GM12878 (cell line): ENCODE measurements at regions not wholly inside any gene's neighbourhood (a gene's known extent, or its start where the extent isn't known, plus 50 kb on each side); places are given as distances from the start of the nearest gene placed in this dataset.

ENCODE experiments used
- ATAC-seq: fragments of 200-7000 bp; cut with Tn5 transposase; 3 replicates; pipeline ENCODE4 v1.9.1; 2020; ENCODE audit warnings: mild to moderate bottlenecking, moderate library complexity
- BruUV-seq: library from RNA; stranded (reverse); fragments of 400-500 nt; replicated peaks from 2 replicates; lab custom pipeline; 2021; lab: Mats Ljungman, UMichigan
- CTCF ChIA-PET: fragments of 300-600 bp; sonication (Branson Sonifier 250); formaldehyde crosslinking; extraction: SDS; loops from one replicate; lab custom pipeline; 2021; ENCODE audit warnings: inconsistent platforms; lab: Yijun Ruan, JAX
- POLR2A ChIA-PET: fragments of 350-600 bp; formaldehyde crosslinking; extraction: SDS; loops from one replicate; lab custom pipeline; 2021; ENCODE audit warnings: inconsistent platforms; lab: Charles Lee
- RAD21 ChIA-PET: fragments of 300-600 bp; sonication (Branson Sonifier 250); formaldehyde crosslinking; loops from one replicate; lab custom pipeline; 2023; ENCODE audit warnings: antibody characterized with exemption; ENCODE audit not compliant: unreplicated experiment; lab: Charles Lee
- SMC1A ChIA-PET: fragments of 300-600 bp; sonication (Branson Sonifier 250); formaldehyde crosslinking; loops from one replicate; lab custom pipeline; 2023; ENCODE audit not compliant: unreplicated experiment, uncharacterized antibody; lab: Charles Lee
- DNase-seq: peaks from one replicate; pipeline ENCODE4 v3.0.0-alpha.2; 2011; ENCODE audit warnings: low read depth, low spot score
- FAIRE-seq: peaks from 3 replicates; lab custom pipeline; 2011; peaks lifted over from hg19 to GRCh38; lab: Jason Lieb, UNC
- H2AFZ ChIP-seq: 2 replicates; pipeline ENCODE4 v1.6.0; 2011; ENCODE audit warnings: low read depth, low read length, control low read depth; ENCODE audit not compliant: control insufficient read depth
- H3K27ac ChIP-seq: 2 replicates; pipeline ENCODE4 v1.5.1; 2011; ENCODE audit warnings: control low read depth; ENCODE audit not compliant: control insufficient read depth, insufficient read depth
- H3K27me3 ChIP-seq, 2 experiments: replicated peaks in 1 of 2; 2 replicates each; pipeline versions ENCODE4 v1.6.0 to v1.6.1; 2011; ENCODE audit warnings: low read length in 1 of 2; ENCODE audit not compliant: control insufficient read depth in 2 of 2, insufficient read depth in 2 of 2
- H3K36me3 ChIP-seq, 2 experiments: 2 replicates each; pipeline ENCODE4 v1.5.1; 2011; ENCODE audit warnings: low read length in 1 of 2; ENCODE audit not compliant: control insufficient read depth in 2 of 2, insufficient read depth in 2 of 2
- H3K4me1 ChIP-seq: 2 replicates; pipeline ENCODE4 v1.6.1; 2011; ENCODE audit warnings: mild to moderate bottlenecking, low read length, moderate library complexity, mixed read lengths; ENCODE audit not compliant: control insufficient read depth, insufficient read depth
- H3K4me2 ChIP-seq: 2 replicates; pipeline ENCODE4 v1.6.0; 2011; ENCODE audit warnings: control low read depth; ENCODE audit not compliant: control insufficient read depth, insufficient read depth
- H3K4me3 ChIP-seq: fragments of 200-600 bp; sonication (generic); 2 replicates; pipeline ENCODE4 v1.5.1; 2016
- H3K79me2 ChIP-seq: 2 replicates; pipeline ENCODE4 v1.6.0; 2011; ENCODE audit warnings: low read length; ENCODE audit not compliant: control insufficient read depth, insufficient read depth
- H3K9ac ChIP-seq: 2 replicates; pipeline ENCODE4 v1.8.0; 2011; ENCODE audit warnings: low read length, control low read depth, mixed read lengths; ENCODE audit not compliant: control insufficient read depth, insufficient read depth
- H3K9me3 ChIP-seq: replicated peaks from 3 replicates; pipeline ENCODE4 v1.5.1; 2011; ENCODE audit warnings: mild to moderate bottlenecking, low read length; ENCODE audit not compliant: control insufficient read depth, insufficient read depth
- H4K20me1 ChIP-seq: 2 replicates; pipeline ENCODE4 v1.6.0; 2011; ENCODE audit not compliant: control insufficient read depth, insufficient read depth
- EGR1 ChIP-seq, 2 experiments: IDR thresholded peaks; 1 replicate in 1 of 2; 2 replicates in 1 of 2; pipeline ENCODE4 v1.6.1; 2011 to 2012; ENCODE audit warnings: low read depth in 2 of 2, low read length in 2 of 2, borderline replicate concordance in 1 of 2, mild to moderate bottlenecking in 1 of 2, moderate library complexity in 1 of 2
- EZH2 ChIP-seq: IDR thresholded peaks from 2 replicates; pipeline ENCODE4 v1.6.1; 2012; ENCODE audit warnings: low read depth, mild to moderate bottlenecking, control low read depth, inconsistent platforms, low read length, borderline replicate concordance; ENCODE audit not compliant: control insufficient read depth
- GABPA ChIP-seq: IDR thresholded peaks from 2 replicates; pipeline ENCODE4 v1.6.1; 2014; ENCODE audit warnings: antibody characterized with exemption, low read depth, mild to moderate bottlenecking, inconsistent platforms
- HDAC2 ChIP-seq: fragments of 200-600 bp; sonication (generic); IDR thresholded peaks from 2 replicates; pipeline ENCODE4 v1.6.1; 2017
- HDGF ChIP-seq: fragments of 450-650 bp; IDR thresholded peaks from 2 replicates; pipeline ENCODE4 v1.6.1; 2016; ENCODE audit warnings: antibody characterized with exemption
- JUND ChIP-seq: IDR thresholded peaks from 2 replicates; pipeline ENCODE4 v1.6.1; 2012; ENCODE audit warnings: low read depth, mild to moderate bottlenecking, low read length, improper control_type of control experiment, moderate library complexity
- LARP7 ChIP-seq: fragments of 450-650 bp; IDR thresholded peaks from 2 replicates; pipeline ENCODE4 v1.6.1; 2017; ENCODE audit warnings: mild to moderate bottlenecking
- MXI1 ChIP-seq: fragments of 150-350 bp; IDR thresholded peaks from 2 replicates; pipeline ENCODE4 v1.6.1; 2011; ENCODE audit warnings: low read depth, mild to moderate bottlenecking, inconsistent platforms, low read length, improper control_type of control experiment
- NFIC ChIP-seq: IDR thresholded peaks from 2 replicates; pipeline ENCODE4 v1.6.1; 2012; ENCODE audit warnings: low read depth, mild to moderate bottlenecking, inconsistent platforms, low read length, moderate library complexity
- PML ChIP-seq: IDR thresholded peaks from 2 replicates; pipeline ENCODE4 v1.6.1; 2012; ENCODE audit warnings: low read length, inconsistent platforms
- SMC3 ChIP-seq: IDR thresholded peaks from 2 replicates; pipeline ENCODE4 v1.6.1; 2011; ENCODE audit warnings: low read length, improper control_type of control experiment, borderline replicate concordance
- SRF ChIP-seq, 2 experiments: IDR thresholded peaks; 2 replicates each; pipeline ENCODE4 v1.6.1; 2011; ENCODE audit warnings: low read depth in 2 of 2, low read length in 2 of 2, mild to moderate bottlenecking in 1 of 2, moderate library complexity in 1 of 2
- WGBS: methylation state at CpG from one replicate; pipeline ENCODE4 v1.1.6; 2016; ENCODE audit warnings: low lambda C conversion rate; ENCODE audit not compliant: insufficient replicate concordance, insufficient coverage; ENCODE audit errors: missing lambda C conversion rate; 5-methylcytosine and 5-hydroxymethylcytosine counted together
- in situ Hi-C: fragments of 300-500 bp; cut with MboI; formaldehyde crosslinking; loops from 9 replicates; pipeline ENCODE4 v1.14.3; 2018; ENCODE audit warnings: mixed read lengths
- intact Hi-C: fragments of 100-400 bp; cut with micrococcal nuclease; formaldehyde crosslinking; loops from one replicate; pipeline ENCODE4 v1.14.2; 2022; ENCODE audit not compliant: unreplicated experiment
- TF ChIP-seq, protein P1 (sequence below): fragments of 450-650 bp; IDR thresholded peaks from 2 replicates; pipeline ENCODE4 v1.6.1; 2014; ENCODE audit warnings: mild to moderate bottlenecking

DNA sequence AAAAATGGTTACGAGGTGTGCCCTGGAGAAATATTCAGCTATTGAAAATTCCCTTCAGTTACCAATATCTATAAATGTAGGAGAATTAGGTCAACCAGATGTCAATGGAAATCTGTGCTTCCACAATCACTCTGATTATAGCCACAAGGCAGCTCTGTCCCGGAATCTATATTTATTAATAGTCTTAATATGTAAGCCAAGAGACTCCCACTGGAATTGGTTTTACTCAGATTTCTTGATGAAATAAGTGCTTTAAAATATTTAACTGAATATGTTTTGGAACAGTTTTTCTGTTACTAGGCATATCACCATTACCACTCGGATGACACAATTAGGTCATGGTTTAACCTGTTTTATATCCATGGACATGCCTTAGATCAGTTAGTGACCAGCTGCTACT, 169.6 kb downstream of the POM121L12 start:
- Histone ChIP-seq H3K27ac (no peak overlapping the region), H3K79me2 (no peaks in the 10 kb centered on the region), H3K4me2 (no peak overlapping the region), H4K20me1 (no peaks in the 10 kb centered on the region), H3K27me3 (no peaks in the 10 kb centered on the region), H3K4me1 (no peaks in the 10 kb centered on the region), H2AFZ (no peak overlapping the region), H3K4me3 (no peak overlapping the region), H3K9me3 (no peaks in the 10 kb centered on the region), H3K9ac (no peak overlapping the region), H3K36me3 (no peaks in the 10 kb centered on the region)
- intact Hi-C loops = no loop called here
- ChIA-PET POLR2A (no interaction called here), CTCF (interaction anchor here (0.6 kb wide), 1 partner anchor 1629 kb away, joined by 4 read pairs; no protein-coding TSS in a partner anchor), SMC1A (no interaction called here), RAD21 (no interaction called here)
- FAIRE-seq (no peak), DNase-seq (no peak), ATAC-seq (no peak)
- in situ Hi-C loops = no loop called here
- BruUV-seq = no TSS peak
- 13% methylated on average over 3 of the region's 3 CpGs for WGBS
- TF ChIP-seq JUND (no peak), EGR1 (IDR thresholded peaks at IDR 0.05; ENCODE audit: borderline replicate concordance in 1 of 2, low read depth in 2 of 2, low read length in 2 of 2) (no peak), HDGF (no peak), SMC3 (no peak), EZH2 (no peak), SRF (IDR thresholded peaks at IDR 0.05; ENCODE audit: low read depth in 2 of 2, low read length in 2 of 2) (no peak), HDAC2 (no peak)
- TF ChIP-seq, protein P1, sequence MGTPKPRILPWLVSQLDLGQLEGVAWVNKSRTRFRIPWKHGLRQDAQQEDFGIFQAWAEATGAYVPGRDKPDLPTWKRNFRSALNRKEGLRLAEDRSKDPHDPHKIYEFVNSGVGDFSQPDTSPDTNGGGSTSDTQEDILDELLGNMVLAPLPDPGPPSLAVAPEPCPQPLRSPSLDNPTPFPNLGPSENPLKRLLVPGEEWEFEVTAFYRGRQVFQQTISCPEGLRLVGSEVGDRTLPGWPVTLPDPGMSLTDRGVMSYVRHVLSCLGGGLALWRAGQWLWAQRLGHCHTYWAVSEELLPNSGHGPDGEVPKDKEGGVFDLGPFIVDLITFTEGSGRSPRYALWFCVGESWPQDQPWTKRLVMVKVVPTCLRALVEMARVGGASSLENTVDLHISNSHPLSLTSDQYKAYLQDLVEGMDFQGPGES = no peak

DNA sequence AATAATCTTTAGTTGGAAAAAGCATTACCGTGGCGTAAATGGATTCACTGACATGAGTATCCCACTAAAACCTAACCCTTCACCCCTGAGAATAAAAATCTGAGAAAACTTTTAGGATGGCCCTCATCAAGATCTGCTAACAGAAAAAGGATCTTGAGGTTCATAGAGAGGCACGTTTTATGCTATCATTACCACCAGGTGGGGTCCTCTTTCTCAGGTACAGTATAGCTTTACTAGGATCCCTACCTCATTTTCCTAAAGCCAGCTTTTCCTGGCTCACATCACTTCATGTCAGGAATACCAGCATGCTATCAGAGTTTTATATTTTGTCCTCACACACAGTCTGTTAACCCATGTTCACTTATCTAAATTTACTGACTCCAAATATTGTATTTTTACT, 173.7 kb downstream of the POM121L12 start:
- no peak overlapping the region for H3K4me2 ChIP-seq
- in situ Hi-C loops = no loop called here
- H3K4me3 ChIP-seq = no peak overlapping the region
- SMC1A ChIA-PET = no interaction called here
- ATAC-seq = no peak
- RAD21 ChIA-PET = no interaction called here
- no TSS peak for BruUV-seq
- H3K4me1 ChIP-seq = no peaks in the 10 kb centered on the region
- H3K36me3 ChIP-seq = no peaks in the 10 kb centered on the region
- H4K20me1 ChIP-seq = no peaks in the 10 kb centered on the region
- H3K9me3 ChIP-seq = no peaks in the 10 kb centered on the region; the same call in 2 of the 3 replicates
- H3K27me3 ChIP-seq = no peaks in the 10 kb centered on the region
- no peaks in the 10 kb centered on the region for H3K79me2 ChIP-seq
- TF ChIP-seq PML (no peak), NFIC (no peak), LARP7 (no peak), GABPA (no peak), MXI1 (no peak)
- intact Hi-C loops = no loop called here
- WGBS = 10% methylated on average over 3 of the region's 3 CpGs
- H3K9ac ChIP-seq = no peak overlapping the region
- no peak overlapping the region for H3K27ac ChIP-seq
- no peak for DNase-seq
- no peak for FAIRE-seq
- POLR2A ChIA-PET = no interaction called here
- CTCF ChIA-PET = no interaction called here
- H2AFZ ChIP-seq = no peak overlapping the region
